Activated CD8-positive, alpha-beta memory T cell treated with anti-CD3 and anti-CD28 coated beads for 24 hours (primary cell): ENCODE measurements at regions not wholly inside any gene's neighbourhood (a gene's known extent, or its start where the extent isn't known, plus 50 kb on each side); places are given as distances from the start of the nearest gene placed in this dataset.
A peak's percentile ranks its signal among the peaks of the same experiment; 100 is the strongest.

Experiments
- DNase-seq: peaks from one replicate; pipeline ENCODE4 v3.0.0-alpha.2; 2020

GRCh38 chr13:23947893-23948292 is 50.6 kb upstream of the C1QTNF9B start:
- DNase-seq: no peak

GRCh38 chr13:23949200-23949599 is 51.9 kb upstream of the C1QTNF9B start:
- DNase-seq: no peak

GRCh38 chr13:23949736-23950135 is 52.4 kb upstream of the C1QTNF9B start:
- DNase-seq: no peak

GRCh38 chr13:23950736-23951510 is 53.6 kb upstream of the C1QTNF9B start:
- DNase-seq: no peak

GRCh38 chr13:23952796-23953195 is 55.5 kb upstream of the C1QTNF9B start:
- no peak for DNase-seq

GRCh38 chr13:23953860-23954512 is 56.7 kb upstream of the C1QTNF9B start:
- DNase-seq: no peak

- no peak for DNase-seq
Measured at GRCh38 chr13:23955064-23955463, 57.8 kb upstream of the C1QTNF9B start.

GRCh38 chr13:23956106-23956505 is 58.8 kb upstream of the C1QTNF9B start:
- no peak for DNase-seq

- no peak for DNase-seq
Measured at GRCh38 chr13:23957981-23958380, 60.7 kb upstream of the C1QTNF9B start.

- no peak for DNase-seq
Measured at GRCh38 chr13:23959231-23959862, 62.0 kb upstream of the C1QTNF9B start.

- DNase-seq: no peak
Measured at GRCh38 chr13:23960566-23961156, 63.4 kb upstream of the C1QTNF9B start.

GRCh38 chr13:23963184-23963931 is 66.1 kb upstream of the C1QTNF9B start:
- no peak for DNase-seq

- no peak for DNase-seq
Measured at GRCh38 chr13:23963947-23964346, 66.6 kb upstream of the C1QTNF9B start.

- DNase-seq: no peak
Measured at GRCh38 chr13:23965346-23965745, 68.0 kb upstream of the C1QTNF9B start.

GRCh38 chr13:23966221-23966690 is 69.0 kb upstream of the C1QTNF9B start:
- DNase-seq: peak; percentile 52

- DNase-seq: peak; percentile 62
Measured at GRCh38 chr13:23966691-23967615, 69.7 kb upstream of the C1QTNF9B start.

- peak; percentile 49 for DNase-seq
Measured at GRCh38 chr13:23967792-23968191, 70.5 kb upstream of the C1QTNF9B start.

GRCh38 chr13:23969647-23970046 is 72.3 kb upstream of the C1QTNF9B start:
- DNase-seq: no peak

- DNase-seq: peak; percentile 65
Measured at GRCh38 chr13:23979361-23980159, 82.3 kb upstream of the C1QTNF9B start.

- DNase-seq: peak; percentile 95
Measured at GRCh38 chr13:23980160-23980551, 82.9 kb upstream of the C1QTNF9B start.

- no peak for DNase-seq
Measured at GRCh38 chr13:23983671-23984070, 86.4 kb upstream of the C1QTNF9B start.
